ENCODE measurements at regions not wholly inside any gene's neighbourhood (a gene's known extent, or its start where the extent isn't known, plus 50 kb on each side); places are given as distances from the start of the nearest gene placed in this dataset.

DNA sequence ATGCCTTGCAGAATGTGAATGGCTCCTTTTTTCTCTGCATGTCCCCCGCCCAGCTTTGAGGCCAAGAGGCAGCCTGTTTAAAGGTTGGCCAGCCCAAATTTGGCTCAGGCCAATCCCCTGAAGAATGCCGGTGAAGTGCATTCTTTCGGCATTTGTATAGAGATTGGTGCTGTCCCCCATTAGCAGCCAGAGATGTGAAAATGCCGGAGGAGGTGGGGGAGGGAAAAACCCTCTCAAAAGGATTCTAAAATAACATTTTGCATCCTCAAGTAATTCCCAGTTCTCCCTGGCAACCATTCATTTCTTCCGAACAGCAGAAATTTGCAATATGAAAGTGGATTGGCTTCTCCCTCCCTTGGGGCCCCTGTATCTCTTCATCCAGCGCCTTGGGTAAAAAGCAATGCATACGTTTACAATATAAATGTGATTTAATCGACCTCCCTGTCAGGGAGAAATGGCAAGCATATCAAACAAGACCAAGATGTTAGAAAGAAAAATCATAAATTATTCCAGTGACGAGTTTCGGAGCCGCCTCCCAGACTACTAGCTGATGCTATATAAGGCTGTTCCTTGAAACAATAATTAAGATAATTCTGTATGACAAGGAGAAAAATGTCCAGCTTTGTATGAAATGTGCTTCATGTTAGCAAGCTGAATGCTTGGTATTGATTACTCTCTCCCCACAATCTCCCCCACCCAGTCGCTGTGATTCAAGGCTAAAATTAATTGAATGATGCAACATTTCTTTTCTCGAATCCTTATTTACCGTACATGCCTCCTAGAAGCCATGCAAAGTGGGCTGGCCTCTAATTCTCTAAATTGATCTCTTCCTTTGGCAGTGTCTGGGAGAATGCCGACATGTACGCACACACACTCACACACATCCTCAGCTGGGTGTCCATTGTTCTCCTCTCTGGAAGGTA, 323.7 kb downstream of the RPS24 start:
- no peak for ATAC-seq
- H3K9me3 ChIP-seq: no peaks in the 10 kb centered on the region
- H3K4me3 ChIP-seq: no peak overlapping the region
- H3K27me3 ChIP-seq (ENCODE audit: insufficient read depth in 3 of 3, low read length in 2 of 3): no peaks in the 10 kb centered on the region
- no peak for DNase-seq
- no peaks in the 10 kb centered on the region for H3K4me1 ChIP-seq
- no peaks in the 10 kb centered on the region for H3K36me3 ChIP-seq (ENCODE audit: insufficient read depth in 1 of 2, low read depth in 1 of 2)
- H3K27ac ChIP-seq: no peak overlapping the region
- TF ChIP-seq, protein P1, sequence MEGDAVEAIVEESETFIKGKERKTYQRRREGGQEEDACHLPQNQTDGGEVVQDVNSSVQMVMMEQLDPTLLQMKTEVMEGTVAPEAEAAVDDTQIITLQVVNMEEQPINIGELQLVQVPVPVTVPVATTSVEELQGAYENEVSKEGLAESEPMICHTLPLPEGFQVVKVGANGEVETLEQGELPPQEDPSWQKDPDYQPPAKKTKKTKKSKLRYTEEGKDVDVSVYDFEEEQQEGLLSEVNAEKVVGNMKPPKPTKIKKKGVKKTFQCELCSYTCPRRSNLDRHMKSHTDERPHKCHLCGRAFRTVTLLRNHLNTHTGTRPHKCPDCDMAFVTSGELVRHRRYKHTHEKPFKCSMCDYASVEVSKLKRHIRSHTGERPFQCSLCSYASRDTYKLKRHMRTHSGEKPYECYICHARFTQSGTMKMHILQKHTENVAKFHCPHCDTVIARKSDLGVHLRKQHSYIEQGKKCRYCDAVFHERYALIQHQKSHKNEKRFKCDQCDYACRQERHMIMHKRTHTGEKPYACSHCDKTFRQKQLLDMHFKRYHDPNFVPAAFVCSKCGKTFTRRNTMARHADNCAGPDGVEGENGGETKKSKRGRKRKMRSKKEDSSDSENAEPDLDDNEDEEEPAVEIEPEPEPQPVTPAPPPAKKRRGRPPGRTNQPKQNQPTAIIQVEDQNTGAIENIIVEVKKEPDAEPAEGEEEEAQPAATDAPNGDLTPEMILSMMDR (IDR thresholded peaks at IDR 0.05): no peak
- intact Hi-C loops (cut with DNase I): no loop called here
- 76 to 80% (median 79%) methylated on average over 16 of the region's 16 CpGs for WGBS, 3 donors

DNA sequence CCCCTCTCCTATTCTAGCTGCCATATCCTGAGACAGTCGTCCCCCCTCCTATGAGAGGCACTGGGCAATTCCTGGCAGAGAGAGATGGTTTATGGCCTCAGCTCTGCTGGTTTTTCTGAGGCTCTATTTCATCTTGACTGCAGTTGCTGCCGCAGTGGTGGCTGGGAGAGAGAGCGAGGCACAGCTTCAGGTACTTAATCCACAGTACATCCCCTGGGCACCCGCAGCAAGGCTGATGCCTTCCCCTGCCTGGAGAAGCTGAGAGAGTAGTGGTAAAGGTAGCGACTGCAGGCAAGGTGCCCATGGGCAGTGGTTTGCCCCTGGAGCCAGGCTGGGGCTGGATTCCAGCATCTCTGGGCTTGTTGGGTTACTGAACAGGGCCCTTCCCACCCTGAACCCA, 324.7 kb downstream of the RPS24 start:
- TF ChIP-seq, protein P1 (IDR thresholded peaks at IDR 0.05): no peak
- Histone ChIP-seq H3K4me1 (no peaks in the 10 kb centered on the region), H3K27ac (no peak overlapping the region), H3K36me3 (ENCODE audit: insufficient read depth in 1 of 2, low read depth in 1 of 2) (no peaks in the 10 kb centered on the region), H3K9me3 (no peaks in the 10 kb centered on the region), H3K27me3 (ENCODE audit: insufficient read depth in 3 of 3, low read length in 2 of 3) (no peaks in the 10 kb centered on the region), H3K4me3 (no peak overlapping the region)
- ATAC-seq (no peak), DNase-seq (no peak)
- WGBS, 3 donors: 81 to 96% (median 92%) methylated on average over 5 of the region's 5 CpGs
- intact Hi-C loops (cut with DNase I): no loop called here

DNA sequence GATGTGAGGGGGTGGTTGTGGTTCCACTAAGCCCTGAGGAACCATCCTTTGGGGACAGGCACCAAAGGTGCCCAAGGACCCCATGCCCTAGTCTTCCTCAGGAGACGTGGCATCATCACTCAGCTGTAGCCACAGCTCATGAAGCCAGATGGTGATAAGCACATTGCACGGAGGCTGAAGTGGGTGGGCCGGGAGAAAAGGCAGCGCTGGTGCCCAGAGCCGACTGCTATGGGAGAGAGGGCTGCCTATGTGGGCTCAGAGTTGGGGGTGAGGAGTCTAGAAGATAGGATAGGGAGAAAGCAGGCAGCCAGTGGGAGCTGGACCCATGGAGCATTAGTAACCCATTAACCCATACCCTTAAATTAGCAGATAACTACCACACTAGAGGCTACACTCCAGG, 325.3 kb downstream of the RPS24 start:
- TF ChIP-seq, protein P1 (IDR thresholded peaks at IDR 0.05): no peak
- Histone ChIP-seq H3K27me3 (ENCODE audit: insufficient read depth in 3 of 3, low read length in 2 of 3) (no peaks in the 10 kb centered on the region), H3K4me3 (no peak overlapping the region), H3K9me3 (no peaks in the 10 kb centered on the region), H3K4me1 (no peaks in the 10 kb centered on the region), H3K27ac (no peak overlapping the region), H3K36me3 (ENCODE audit: insufficient read depth in 1 of 2, low read depth in 1 of 2) (no peaks in the 10 kb centered on the region)
- intact Hi-C loops (cut with DNase I): no loop called here
- DNase-seq (no peak), ATAC-seq (no peak)
- 94 to 96% (median 95%) methylated on average over 5 of the region's 5 CpGs for WGBS, 3 donors

DNA sequence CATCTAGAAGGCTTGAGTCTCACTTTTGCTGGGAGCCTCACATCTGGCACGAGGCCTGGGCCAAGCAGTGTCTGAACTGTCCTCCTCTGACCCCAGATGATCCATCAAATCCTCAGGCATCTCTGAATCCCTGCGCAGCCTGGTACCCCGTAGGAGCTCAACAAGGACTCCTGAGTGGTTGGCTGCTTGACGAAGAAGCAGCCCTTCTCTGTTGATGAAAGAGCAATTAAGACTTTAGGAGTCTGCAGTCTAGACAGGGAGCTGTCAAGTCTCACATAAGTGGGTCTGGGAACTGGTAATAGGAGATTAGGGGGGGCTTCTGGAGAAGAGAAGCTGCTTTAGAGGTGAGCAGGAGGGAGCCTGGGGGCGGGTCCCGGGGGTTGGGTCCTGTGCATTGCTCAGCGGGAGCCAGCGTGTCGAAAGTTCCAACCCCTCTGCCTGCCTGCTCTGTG, 326.0 kb downstream of the RPS24 start:
- no peak for ATAC-seq
- intact Hi-C loops (cut with DNase I): no loop called here
- H3K4me3 ChIP-seq: no peak overlapping the region
- H3K4me1 ChIP-seq: no peaks in the 10 kb centered on the region
- TF ChIP-seq, protein P1 (IDR thresholded peaks at IDR 0.05): no peak
- H3K9me3 ChIP-seq: no peaks in the 10 kb centered on the region
- no peaks in the 10 kb centered on the region for H3K36me3 ChIP-seq (ENCODE audit: insufficient read depth in 1 of 2, low read depth in 1 of 2)
- 54 to 67% (median 66%) methylated on average over 9 of the region's 9 CpGs for WGBS, 3 donors
- H3K27me3 ChIP-seq (ENCODE audit: insufficient read depth in 3 of 3, low read length in 2 of 3): no peaks in the 10 kb centered on the region
- H3K27ac ChIP-seq: no peak overlapping the region
- no peak for DNase-seq
